Panc1 (cell line): ENCODE measurements at regions not wholly inside any gene's neighbourhood (a gene's known extent, or its start where the extent isn't known, plus 50 kb on each side); places are given as distances from the start of the nearest gene placed in this dataset.

Experiments
- ATAC-seq: fragments of 200-7000 bp; cut with Tn5 transposase; 2 replicates; pipeline ENCODE4 v1.9.1; 2020; ENCODE audit warnings: mild to moderate bottlenecking, moderate library complexity
- BruUV-seq: library from RNA; stranded (reverse); fragments of 400-500 nt; replicated peaks from 2 replicates; lab custom pipeline; 2021; lab: Mats Ljungman, UMichigan
- CTCF ChIA-PET: fragments of 300-600 bp; sonication (Branson Sonifier 250); formaldehyde crosslinking; loops from one replicate; lab custom pipeline; 2022; ENCODE audit warnings: antibody characterized with exemption; lab: Charles Lee
- POLR2A ChIA-PET: fragments of 300-600 bp; sonication (Branson Sonifier 250); formaldehyde crosslinking; loops from one replicate; lab custom pipeline; 2022; ENCODE audit warnings: antibody characterized with exemption; lab: Charles Lee
- DNase-seq: peaks from one replicate; pipeline ENCODE4 v3.0.0-alpha.2; 2010; ENCODE audit warnings: low read depth, low spot score
- H3K27ac ChIP-seq: 2 replicates; pipeline ENCODE4 v1.5.1; 2011; ENCODE audit warnings: mild to moderate bottlenecking, low read length, inconsistent platforms
- H3K27me3 ChIP-seq: fragments of 200-500 bp; sonication (Bioruptor generic); 2 replicates; pipeline ENCODE4 v1.6.0; 2014; ENCODE audit warnings: low read length, inconsistent platforms; ENCODE audit not compliant: control insufficient read depth, insufficient read depth
- H3K36me3 ChIP-seq: fragments of 200-500 bp; sonication (Bioruptor generic); 2 replicates; pipeline ENCODE4 v1.5.1; 2014; ENCODE audit warnings: inconsistent platforms, mild to moderate bottlenecking, low read length, moderate library complexity; ENCODE audit not compliant: control insufficient read depth, insufficient read depth
- H3K4me1 ChIP-seq: 2 replicates; pipeline ENCODE4 v1.5.1; 2011; ENCODE audit warnings: inconsistent platforms, mild to moderate bottlenecking, low read length, moderate library complexity; ENCODE audit not compliant: control insufficient read depth, insufficient read depth
- H3K4me3 ChIP-seq, 2 experiments: 2 replicates each; pipeline ENCODE4 v1.5.1; 2011 to 2012; ENCODE audit warnings: low read depth in 2 of 2, low read length in 2 of 2, mild to moderate bottlenecking in 2 of 2, inconsistent platforms in 1 of 2, moderate library complexity in 1 of 2
- H3K9me3 ChIP-seq: fragments of 200-500 bp; sonication (Bioruptor generic); 2 replicates; pipeline ENCODE4 v1.5.1; 2014; ENCODE audit warnings: low read depth, mild to moderate bottlenecking, inconsistent platforms, low read length, moderate library complexity; ENCODE audit not compliant: control insufficient read depth, insufficient read depth
- CTCF ChIP-seq: fragments of 450-650 bp; IDR thresholded peaks from 2 replicates; pipeline ENCODE4 v1.5.1; 2017; ENCODE audit warnings: mild to moderate bottlenecking
- POLR2AphosphoS5 ChIP-seq: IDR thresholded peaks from 2 replicates; pipeline ENCODE4 v1.6.1; 2012; ENCODE audit warnings: mild to moderate bottlenecking, low read depth, low read length, moderate library complexity
- REST ChIP-seq, 2 experiments: IDR thresholded peaks; 2 replicates each; pipeline ENCODE4 v1.6.1; 2011 to 2012; ENCODE audit warnings: low read depth in 2 of 2, control low read depth in 1 of 2, low read length in 1 of 2, mild to moderate bottlenecking in 1 of 2, moderate library complexity in 1 of 2; ENCODE audit not compliant: insufficient read depth in 1 of 2
- SIN3A ChIP-seq: IDR thresholded peaks from 2 replicates; pipeline ENCODE4 v1.6.1; 2012; ENCODE audit warnings: low read depth, mild to moderate bottlenecking, low read length, moderate library complexity, borderline replicate concordance; ENCODE audit not compliant: insufficient read depth
- TCF7L2 ChIP-seq: IDR thresholded peaks from 2 replicates; pipeline ENCODE4 v1.6.1; 2011; ENCODE audit warnings: mild to moderate bottlenecking, low read depth, low read length, inconsistent platforms
- in situ Hi-C: cut with HindIII; loops from 2 replicates; pipeline ENCODE4 v1.10.0; 2016; ENCODE audit warnings: low sequenced_read_pairs, low pct_unique_long_range_greater_than_20kb
- intact Hi-C: fragments of 100-400 bp; cut with micrococcal nuclease; formaldehyde crosslinking; loops from one replicate; pipeline ENCODE4 v1.10.0; 2022; ENCODE audit not compliant: unreplicated experiment

- Histone ChIP-seq H3K27ac (peak overlapping the region; percentile 34; the same call in 1 of the 2 replicates), H3K4me1 (no peaks in the 10 kb centered on the region), H3K36me3 (no peaks in the 10 kb centered on the region), H3K4me3 (no peak overlapping the region), H3K9me3 (no peaks in the 10 kb centered on the region), H3K27me3 (no peaks in the 10 kb centered on the region)
- intact Hi-C loops (no loop called here), in situ Hi-C loops (no loop called here)
- ChIA-PET CTCF (no interaction called here), POLR2A (no interaction called here)
- no TSS peak for BruUV-seq
- DNase-seq: peak; percentile 79
- no peak for ATAC-seq
- TF ChIP-seq SIN3A (no peak), CTCF (no peak), REST (IDR thresholded peaks at IDR 0.05; ENCODE audit: insufficient read depth in 1 of 2, low read depth in 2 of 2, low read length in 1 of 2) (no peak), POLR2AphosphoS5 (no peak), TCF7L2 (no peak)
Observed at GRCh38 chr5:20678814-20679298, 690.9 kb upstream of the CDH18 start.

GRCh38 chr5:20678386-20678785 is 690.4 kb upstream of the CDH18 start:
- no peak for TF ChIP-seq POLR2AphosphoS5
- no peak for TF ChIP-seq CTCF
- TF ChIP-seq SIN3A: no peak
- no peak for TF ChIP-seq REST (IDR thresholded peaks at IDR 0.05; ENCODE audit: insufficient read depth in 1 of 2, low read depth in 2 of 2, low read length in 1 of 2)
- TF ChIP-seq TCF7L2: no peak
- CTCF ChIA-PET: no interaction called here
- H3K9me3 ChIP-seq: no peaks in the 10 kb centered on the region
- ATAC-seq (no peak), DNase-seq (no peak)
- in situ Hi-C loops: no loop called here
- POLR2A ChIA-PET: no interaction called here
- H3K4me3 ChIP-seq: no peak overlapping the region
- intact Hi-C loops: no loop called here
- H3K36me3 ChIP-seq: no peaks in the 10 kb centered on the region
- H3K27me3 ChIP-seq: no peaks in the 10 kb centered on the region
- no peak overlapping the region for H3K27ac ChIP-seq
- H3K4me1 ChIP-seq: no peaks in the 10 kb centered on the region
- no TSS peak for BruUV-seq
